Middle frontal gyrus (tissue), 1 donor: ENCODE measurements at regions not wholly inside any gene's neighbourhood (a gene's known extent, or its start where the extent isn't known, plus 50 kb on each side); places are given as distances from the start of the nearest gene placed in this dataset.
A peak's percentile ranks its signal among the peaks of the same experiment; 100 is the strongest.

Experiments
- DNase-seq: peaks from one replicate; pipeline ENCODE4 v3.0.0-alpha.2; 2015; ENCODE audit warnings: low spot score; ENCODE audit errors: extremely low spot score

DNA sequence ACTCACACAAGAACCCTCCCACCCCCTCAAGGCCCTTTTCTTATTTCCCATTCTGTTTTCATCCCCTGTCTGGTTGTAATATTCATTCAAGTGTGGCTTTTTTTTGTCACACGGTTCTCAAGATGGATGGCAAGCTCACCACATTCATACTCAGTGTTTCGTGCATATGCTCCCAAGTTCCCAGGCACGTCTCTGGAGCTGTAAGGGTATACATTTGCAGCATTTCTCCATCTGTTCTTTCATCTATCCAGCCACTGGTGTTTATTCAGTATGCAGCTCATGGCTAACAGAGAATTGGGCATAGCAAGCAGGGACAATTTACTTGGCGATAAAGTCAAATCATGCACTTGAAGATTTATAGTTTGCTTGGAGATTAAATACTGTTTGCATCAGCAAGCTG is 212.1 kb downstream of the GRIN2B start:
- no peak for DNase-seq

DNA sequence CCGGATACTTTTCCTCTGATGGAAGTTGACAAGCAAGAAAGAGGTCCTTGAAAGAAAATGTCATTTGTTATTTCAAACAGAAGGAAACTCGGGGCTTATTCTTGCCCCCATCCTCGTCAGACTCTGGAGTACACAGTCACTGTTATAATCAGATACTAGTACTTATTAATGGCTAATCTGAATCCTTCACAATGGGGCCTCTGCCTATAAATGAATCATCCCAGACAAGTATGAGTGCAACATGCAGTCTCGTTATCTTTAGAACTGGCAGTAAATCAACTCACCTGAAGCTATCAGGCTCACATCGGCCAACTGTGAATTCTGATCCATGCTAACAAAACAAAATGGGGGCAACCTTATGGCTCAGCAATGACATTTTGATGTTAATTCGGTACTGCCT is 216.7 kb downstream of the GRIN2B start:
- DNase-seq: no peak

DNA sequence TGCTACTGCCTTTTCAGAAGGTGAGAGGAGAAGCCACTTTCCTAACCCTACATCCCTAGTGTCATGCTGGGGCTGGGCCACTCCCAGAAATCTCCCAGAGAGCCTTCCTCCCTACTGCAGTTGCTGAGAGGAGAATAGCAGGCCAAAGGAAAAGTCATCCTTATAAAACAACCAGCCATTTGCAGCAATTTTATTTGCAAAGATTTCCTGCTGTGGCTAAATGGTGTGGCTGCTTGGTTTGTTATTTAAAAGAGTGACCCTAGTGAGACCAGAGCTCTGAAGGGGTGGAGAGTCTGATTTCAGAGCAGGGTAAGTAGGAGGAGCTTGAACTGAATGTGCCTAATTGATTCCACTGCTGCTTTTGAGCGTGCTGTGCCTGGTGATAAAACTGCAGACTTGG is 232.0 kb downstream of the GRIN2B start:
- DNase-seq: no peak

DNA sequence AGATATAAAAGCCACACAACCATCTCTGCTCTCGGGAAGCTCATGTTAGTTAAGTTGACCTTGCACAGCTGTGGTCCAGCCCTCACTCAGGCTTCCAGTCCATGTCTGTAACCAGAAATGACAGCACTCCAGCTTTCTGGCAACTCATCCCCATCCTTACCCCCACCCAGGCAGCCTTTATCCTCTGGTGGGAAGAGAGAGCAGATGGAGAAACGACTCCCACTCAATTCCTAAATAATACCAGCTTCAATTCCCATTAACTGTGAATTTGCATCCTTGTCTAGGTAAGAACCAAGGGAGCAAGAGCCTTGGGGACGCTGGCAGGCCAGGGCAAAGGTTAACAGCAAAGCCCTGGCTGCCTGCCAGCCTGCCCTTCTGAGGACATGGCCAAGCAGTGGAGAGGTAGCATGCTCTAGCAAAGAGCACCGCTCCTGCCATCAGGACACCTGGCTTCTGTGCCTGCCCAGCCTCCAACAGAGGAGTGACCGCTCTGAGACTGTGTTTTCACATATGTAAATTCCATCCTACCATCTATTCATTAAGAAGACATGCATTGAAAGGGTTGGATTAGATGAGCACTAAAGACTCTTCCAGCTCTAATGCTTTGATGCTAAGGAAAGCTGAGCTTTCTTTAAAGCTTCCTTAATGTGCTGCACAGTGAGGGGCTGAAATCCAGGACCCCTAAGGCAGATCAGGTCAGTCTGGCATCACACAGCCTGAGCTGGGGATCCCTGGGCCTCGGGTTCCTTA is 236.1 kb downstream of the GRIN2B start:
- DNase-seq: no peak

GRCh38 chr12:13744561-13744960 is 236.8 kb downstream of the GRIN2B start:
- no peak for DNase-seq

DNA sequence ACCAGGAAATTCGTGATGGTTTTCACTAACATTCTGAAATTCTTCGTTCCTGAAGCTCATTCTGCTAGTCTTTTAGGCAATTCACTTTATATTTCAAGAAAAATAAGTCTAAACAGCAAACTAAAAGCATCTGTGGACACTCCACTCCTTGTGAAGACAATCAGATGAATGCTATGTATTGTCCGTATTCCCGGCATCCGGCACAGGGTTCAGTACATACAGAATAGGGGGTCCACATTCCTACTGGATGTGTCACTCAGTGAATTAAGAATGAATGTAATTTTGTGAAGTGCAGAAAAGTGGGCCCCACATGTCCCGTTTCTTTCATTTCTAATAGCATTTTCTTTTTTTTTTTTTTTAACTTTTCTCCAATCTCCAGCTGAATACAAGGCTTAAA is 241.3 kb downstream of the GRIN2B start:
- DNase-seq: no peak

DNA sequence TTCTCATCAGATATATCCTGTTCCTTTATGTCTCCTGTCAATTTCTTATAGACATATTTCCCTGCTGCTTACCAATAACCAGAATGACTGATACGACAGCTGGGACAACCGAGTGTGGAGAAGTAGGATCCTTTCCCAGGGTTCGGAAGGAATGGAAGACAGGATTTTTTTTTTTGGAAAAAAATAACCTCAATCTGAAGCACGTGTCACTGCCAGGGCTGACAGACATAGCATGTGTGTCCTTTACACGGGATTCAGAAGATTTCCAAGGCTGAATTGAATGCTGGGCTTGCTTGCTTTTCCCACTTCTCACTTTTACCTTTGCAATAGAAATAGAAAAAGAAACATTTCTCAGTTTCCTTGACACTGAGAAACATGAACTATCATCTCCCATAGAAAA is 245.7 kb downstream of the GRIN2B start:
- no peak for DNase-seq

- DNase-seq: no peak
Measured at GRCh38 chr12:13734584-13735152, 246.7 kb downstream of the GRIN2B start.

GRCh38 chr12:13727707-13728195 is 253.7 kb downstream of the GRIN2B start:
- no peak for DNase-seq

- no peak for DNase-seq
Measured at GRCh38 chr12:13725049-13725448, 256.4 kb downstream of the GRIN2B start.

GRCh38 chr12:13724136-13724535 is 257.3 kb downstream of the GRIN2B start:
- DNase-seq: no peak

- no peak for DNase-seq
Measured at GRCh38 chr12:13719986-13720385, 261.4 kb downstream of the GRIN2B start.

GRCh38 chr12:13718271-13718670 is 263.1 kb downstream of the GRIN2B start:
- DNase-seq: no peak

DNA sequence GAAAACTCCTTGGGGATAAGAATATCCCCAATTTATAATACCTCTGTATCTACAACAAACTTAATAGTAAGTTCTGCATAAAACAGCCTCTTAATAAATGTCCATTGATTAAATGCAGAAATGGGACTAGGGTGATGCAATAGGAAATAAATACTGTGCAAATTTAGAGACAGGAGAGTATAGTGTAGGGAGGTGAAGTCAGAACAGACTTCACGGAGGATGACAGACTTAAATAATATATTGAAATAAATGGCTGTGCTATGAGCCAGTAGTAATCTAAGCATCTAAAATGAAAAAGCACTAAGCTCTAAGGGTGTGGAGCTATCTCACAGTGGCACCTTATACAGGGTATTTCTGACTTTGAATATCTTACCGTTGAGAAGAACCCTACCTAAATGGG is 265.3 kb downstream of the GRIN2B start:
- no peak for DNase-seq

GRCh38 chr12:13713556-13714410 is 267.6 kb downstream of the GRIN2B start:
- DNase-seq: no peak

GRCh38 chr12:13707829-13708228 is 273.6 kb downstream of the GRIN2B start:
- DNase-seq: no peak

DNA sequence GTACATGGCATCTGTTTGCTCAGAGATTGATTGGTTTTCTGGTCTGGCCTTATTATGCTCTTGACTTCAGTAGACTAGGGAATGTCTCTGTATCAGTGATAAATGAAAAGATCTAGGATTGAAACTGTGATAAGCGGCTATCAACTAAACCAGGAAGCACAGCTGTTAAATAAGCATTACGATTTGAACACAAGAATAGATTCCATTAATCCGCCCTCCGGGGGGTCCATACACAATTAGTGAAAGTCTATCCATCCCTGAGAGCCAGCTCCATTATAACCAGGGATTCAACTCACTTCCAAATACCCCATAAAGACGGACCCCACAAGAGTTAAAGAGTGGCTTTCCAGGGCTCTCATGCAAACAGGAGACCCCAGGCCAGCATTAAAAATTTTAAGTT is 279.0 kb downstream of the GRIN2B start:
- DNase-seq: no peak

- DNase-seq: no peak
Measured at GRCh38 chr12:13701502-13701901, 279.9 kb downstream of the GRIN2B start.

- no peak for DNase-seq
Measured at GRCh38 chr12:13697973-13698372, 283.4 kb downstream of the GRIN2B start.

- DNase-seq: no peak
Measured at GRCh38 chr12:13695781-13696180, 285.6 kb downstream of the GRIN2B start.

DNA sequence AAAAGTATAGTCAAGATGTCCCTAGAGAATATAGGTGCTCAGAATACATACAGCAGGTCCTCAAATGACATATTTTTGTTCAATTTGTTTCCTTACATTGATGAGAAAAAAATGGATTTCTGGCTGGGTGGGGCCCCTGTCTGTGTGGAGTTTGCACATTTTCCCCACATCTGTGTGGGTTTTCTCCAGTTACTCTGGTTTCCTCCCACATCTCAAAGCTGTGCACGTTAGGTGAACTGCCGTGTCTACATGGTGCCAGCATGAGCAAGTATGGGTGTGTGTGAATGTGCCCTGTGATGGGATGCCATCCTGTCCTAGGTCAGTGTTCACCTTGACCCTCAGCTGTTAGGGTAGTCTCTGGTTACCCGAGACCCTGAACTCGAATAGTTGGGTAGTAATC is 289.1 kb downstream of the GRIN2B start:
- DNase-seq: no peak

DNA sequence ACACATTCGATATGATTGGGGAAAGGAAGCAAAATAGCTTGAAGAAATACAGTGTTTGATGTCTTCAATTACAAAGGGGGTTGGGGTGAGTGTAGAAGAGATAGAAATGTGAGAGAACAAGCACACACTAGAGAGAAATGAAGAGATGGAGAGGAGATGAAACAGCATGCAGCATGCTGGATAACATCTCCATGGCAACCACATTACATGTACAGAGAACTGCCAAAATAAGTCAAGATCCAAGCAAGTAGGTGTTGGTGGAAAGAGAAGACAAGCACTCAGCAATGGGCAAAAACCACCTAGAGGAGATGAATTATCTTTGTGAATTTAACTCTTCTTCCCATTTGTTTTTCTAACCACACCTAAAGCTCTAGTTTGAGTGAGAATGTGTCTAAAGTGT is 289.8 kb downstream of the GRIN2B start:
- DNase-seq: peak; percentile 27
